GM12878 (cell line): ENCODE measurements at regions not wholly inside any gene's neighbourhood (a gene's known extent, or its start where the extent isn't known, plus 50 kb on each side); places are given as distances from the start of the nearest gene placed in this dataset.

ENCODE experiments used
- ATAC-seq: fragments of 200-7000 bp; cut with Tn5 transposase; 3 replicates; pipeline ENCODE4 v1.9.1; 2020; ENCODE audit warnings: mild to moderate bottlenecking, moderate library complexity
- BruUV-seq: library from RNA; stranded (reverse); fragments of 400-500 nt; replicated peaks from 2 replicates; lab custom pipeline; 2021; lab: Mats Ljungman, UMichigan
- CTCF ChIA-PET: fragments of 300-600 bp; sonication (Branson Sonifier 250); formaldehyde crosslinking; extraction: SDS; loops from one replicate; lab custom pipeline; 2021; ENCODE audit warnings: inconsistent platforms; lab: Yijun Ruan, JAX
- POLR2A ChIA-PET: fragments of 350-600 bp; formaldehyde crosslinking; extraction: SDS; loops from one replicate; lab custom pipeline; 2021; ENCODE audit warnings: inconsistent platforms; lab: Charles Lee
- RAD21 ChIA-PET: fragments of 300-600 bp; sonication (Branson Sonifier 250); formaldehyde crosslinking; loops from one replicate; lab custom pipeline; 2023; ENCODE audit warnings: antibody characterized with exemption; ENCODE audit not compliant: unreplicated experiment; lab: Charles Lee
- SMC1A ChIA-PET: fragments of 300-600 bp; sonication (Branson Sonifier 250); formaldehyde crosslinking; loops from one replicate; lab custom pipeline; 2023; ENCODE audit not compliant: unreplicated experiment, uncharacterized antibody; lab: Charles Lee
- DNase-seq: peaks from one replicate; pipeline ENCODE4 v3.0.0-alpha.2; 2011; ENCODE audit warnings: low read depth, low spot score
- FAIRE-seq: peaks from 3 replicates; lab custom pipeline; 2011; peaks lifted over from hg19 to GRCh38; lab: Jason Lieb, UNC
- H2AFZ ChIP-seq: 2 replicates; pipeline ENCODE4 v1.6.0; 2011; ENCODE audit warnings: low read depth, low read length, control low read depth; ENCODE audit not compliant: control insufficient read depth
- H3K27ac ChIP-seq: 2 replicates; pipeline ENCODE4 v1.5.1; 2011; ENCODE audit warnings: control low read depth; ENCODE audit not compliant: control insufficient read depth, insufficient read depth
- H3K27me3 ChIP-seq, 2 experiments: replicated peaks in 1 of 2; 2 replicates each; pipeline versions ENCODE4 v1.6.0 to v1.6.1; 2011; ENCODE audit warnings: low read length in 1 of 2; ENCODE audit not compliant: control insufficient read depth in 2 of 2, insufficient read depth in 2 of 2
- H3K36me3 ChIP-seq, 2 experiments: 2 replicates each; pipeline ENCODE4 v1.5.1; 2011; ENCODE audit warnings: low read length in 1 of 2; ENCODE audit not compliant: control insufficient read depth in 2 of 2, insufficient read depth in 2 of 2
- H3K4me1 ChIP-seq: 2 replicates; pipeline ENCODE4 v1.6.1; 2011; ENCODE audit warnings: mild to moderate bottlenecking, low read length, moderate library complexity, mixed read lengths; ENCODE audit not compliant: control insufficient read depth, insufficient read depth
- H3K4me2 ChIP-seq: 2 replicates; pipeline ENCODE4 v1.6.0; 2011; ENCODE audit warnings: control low read depth; ENCODE audit not compliant: control insufficient read depth, insufficient read depth
- H3K4me3 ChIP-seq: fragments of 200-600 bp; sonication (generic); 2 replicates; pipeline ENCODE4 v1.5.1; 2016
- H3K79me2 ChIP-seq: 2 replicates; pipeline ENCODE4 v1.6.0; 2011; ENCODE audit warnings: low read length; ENCODE audit not compliant: control insufficient read depth, insufficient read depth
- H3K9ac ChIP-seq: 2 replicates; pipeline ENCODE4 v1.8.0; 2011; ENCODE audit warnings: low read length, control low read depth, mixed read lengths; ENCODE audit not compliant: control insufficient read depth, insufficient read depth
- H3K9me3 ChIP-seq: replicated peaks from 3 replicates; pipeline ENCODE4 v1.5.1; 2011; ENCODE audit warnings: mild to moderate bottlenecking, low read length; ENCODE audit not compliant: control insufficient read depth, insufficient read depth
- H4K20me1 ChIP-seq: 2 replicates; pipeline ENCODE4 v1.6.0; 2011; ENCODE audit not compliant: control insufficient read depth, insufficient read depth
- BHLHE40 ChIP-seq, 2 experiments: fragments of 450-650 bp in 1 of 2; IDR thresholded peaks; 2 replicates each; pipeline ENCODE4 v1.6.1; 2011 to 2017; ENCODE audit warnings: low read depth in 2 of 2, borderline replicate concordance in 1 of 2, improper control_type of control experiment in 1 of 2, low read length in 1 of 2, mild to moderate bottlenecking in 1 of 2
- BRCA1 ChIP-seq: IDR thresholded peaks from 2 replicates; pipeline ENCODE4 v1.6.1; 2011; ENCODE audit warnings: low read depth, low read length, improper control_type of control experiment
- CBX3 ChIP-seq: fragments of 200-600 bp; sonication (generic); IDR thresholded peaks from 2 replicates; pipeline ENCODE4 v1.6.1; 2016; ENCODE audit warnings: low read depth, borderline replicate concordance
- CREB1 ChIP-seq: IDR thresholded peaks from 2 replicates; pipeline ENCODE4 v1.6.1; 2012; ENCODE audit warnings: low read depth, mild to moderate bottlenecking, inconsistent platforms
- KAT2A ChIP-seq: conservative IDR thresholded peaks from 2 replicates; pipeline ENCODE4 v1.6.1; 2011; ENCODE audit warnings: low read depth, low read length; ENCODE audit not compliant: control insufficient read depth
- MYB ChIP-seq: fragments of 150-350 bp; IDR thresholded peaks from 2 replicates; pipeline ENCODE4 v1.6.1; 2014; ENCODE audit warnings: mild to moderate bottlenecking, low read depth, low read length, borderline replicate concordance
- MYC ChIP-seq: IDR thresholded peaks from 2 replicates; pipeline ENCODE4 v1.6.1; 2011; ENCODE audit warnings: mild to moderate bottlenecking, low read length, moderate library complexity, inconsistent platforms; ENCODE audit not compliant: insufficient read depth, insufficient replicate concordance, insufficient read length, severe bottlenecking
- NBN ChIP-seq: fragments of 450-650 bp; IDR thresholded peaks from 2 replicates; pipeline ENCODE4 v1.6.1; 2016
- RAD21 ChIP-seq: IDR thresholded peaks from 2 replicates; pipeline ENCODE4 v1.6.1; 2011; ENCODE audit warnings: mild to moderate bottlenecking, low read depth, low read length, moderate library complexity; ENCODE audit not compliant: insufficient read depth
- SMC3 ChIP-seq: IDR thresholded peaks from 2 replicates; pipeline ENCODE4 v1.6.1; 2011; ENCODE audit warnings: low read length, improper control_type of control experiment, borderline replicate concordance
- ZNF274 ChIP-seq: IDR thresholded peaks from one replicate; pipeline ENCODE4 v1.8.0; 2011; ENCODE audit not compliant: insufficient read length, insufficient read depth
- ZSCAN29 ChIP-seq: fragments of 450-650 bp; IDR thresholded peaks from 2 replicates; pipeline ENCODE4 v1.6.1; 2017; ENCODE audit warnings: mild to moderate bottlenecking, moderate library complexity
- WGBS: methylation state at CpG from one replicate; pipeline ENCODE4 v1.1.6; 2016; ENCODE audit warnings: low lambda C conversion rate; ENCODE audit not compliant: insufficient replicate concordance, insufficient coverage; ENCODE audit errors: missing lambda C conversion rate; 5-methylcytosine and 5-hydroxymethylcytosine counted together
- in situ Hi-C: fragments of 300-500 bp; cut with MboI; formaldehyde crosslinking; loops from 9 replicates; pipeline ENCODE4 v1.14.3; 2018; ENCODE audit warnings: mixed read lengths
- intact Hi-C: fragments of 100-400 bp; cut with micrococcal nuclease; formaldehyde crosslinking; loops from one replicate; pipeline ENCODE4 v1.14.2; 2022; ENCODE audit not compliant: unreplicated experiment
- TF ChIP-seq, protein P1 (sequence below): IDR thresholded peaks from 2 replicates; pipeline ENCODE4 v1.6.1; 2012; ENCODE audit warnings: low read length, inconsistent platforms
- TF ChIP-seq, protein P2 (sequence below): fragments of 450-650 bp; conservative IDR thresholded peaks from 2 replicates; pipeline ENCODE4 v1.6.1; 2017; ENCODE audit warnings: mild to moderate bottlenecking, moderate library complexity

GRCh38 chr21:16577975-16578374 lies 848.2 kb downstream of the USP25 start:
- Histone ChIP-seq H3K4me2 (no peak overlapping the region), H4K20me1 (no peaks in the 10 kb centered on the region), H3K27ac (no peak overlapping the region), H3K4me1 (no peaks in the 10 kb centered on the region), H3K4me3 (no peak overlapping the region), H3K9me3 (no peaks in the 10 kb centered on the region), H3K36me3 (no peaks in the 10 kb centered on the region), H3K27me3 (no peaks in the 10 kb centered on the region), H2AFZ (no peak overlapping the region), H3K79me2 (no peaks in the 10 kb centered on the region), H3K9ac (no peak overlapping the region)
- no TSS peak for BruUV-seq
- ChIA-PET POLR2A (no interaction called here), RAD21 (no interaction called here), CTCF (no interaction called here), SMC1A (no interaction called here)
- WGBS, result 71% methylated on average over 1 of the region's 1 CpG
- no peak for FAIRE-seq
- in situ Hi-C loops, result no loop called here
- DNase-seq, result no peak
- no peak for ATAC-seq
- TF ChIP-seq, protein P1, sequence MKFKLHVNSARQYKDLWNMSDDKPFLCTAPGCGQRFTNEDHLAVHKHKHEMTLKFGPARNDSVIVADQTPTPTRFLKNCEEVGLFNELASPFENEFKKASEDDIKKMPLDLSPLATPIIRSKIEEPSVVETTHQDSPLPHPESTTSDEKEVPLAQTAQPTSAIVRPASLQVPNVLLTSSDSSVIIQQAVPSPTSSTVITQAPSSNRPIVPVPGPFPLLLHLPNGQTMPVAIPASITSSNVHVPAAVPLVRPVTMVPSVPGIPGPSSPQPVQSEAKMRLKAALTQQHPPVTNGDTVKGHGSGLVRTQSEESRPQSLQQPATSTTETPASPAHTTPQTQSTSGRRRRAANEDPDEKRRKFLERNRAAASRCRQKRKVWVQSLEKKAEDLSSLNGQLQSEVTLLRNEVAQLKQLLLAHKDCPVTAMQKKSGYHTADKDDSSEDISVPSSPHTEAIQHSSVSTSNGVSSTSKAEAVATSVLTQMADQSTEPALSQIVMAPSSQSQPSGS, result no peak
- TF ChIP-seq CBX3, result no peak
- no peak for TF ChIP-seq MYC
- no peak for TF ChIP-seq ZNF274
- no peak for TF ChIP-seq RAD21
- intact Hi-C loops, result no loop called here

GRCh38 chr21:16578912-16579311 lies 849.1 kb downstream of the USP25 start:
- FAIRE-seq (no peak), ATAC-seq (no peak), DNase-seq (no peak)
- SMC1A ChIA-PET, result no interaction called here
- Histone ChIP-seq H3K4me3 (no peak overlapping the region), H4K20me1 (no peaks in the 10 kb centered on the region), H3K27ac (no peak overlapping the region), H3K79me2 (no peaks in the 10 kb centered on the region), H3K27me3 (no peaks in the 10 kb centered on the region), H3K9ac (no peak overlapping the region), H3K9me3 (no peaks in the 10 kb centered on the region), H2AFZ (no peak overlapping the region), H3K36me3 (no peaks in the 10 kb centered on the region), H3K4me2 (no peak overlapping the region), H3K4me1 (no peaks in the 10 kb centered on the region)
- POLR2A ChIA-PET, result no interaction called here
- CTCF ChIA-PET, result no interaction called here
- RAD21 ChIA-PET, result no interaction called here
- intact Hi-C loops (no loop called here), in situ Hi-C loops (no loop called here)
- WGBS, result 2% methylated on average over 3 of the region's 3 CpGs
- BruUV-seq, result no TSS peak
- no peak for TF ChIP-seq NBN
- no peak for TF ChIP-seq KAT2A
- TF ChIP-seq ZSCAN29, result no peak
- TF ChIP-seq BRCA1, result no peak
- no peak for TF ChIP-seq SMC3
- TF ChIP-seq, protein P2, sequence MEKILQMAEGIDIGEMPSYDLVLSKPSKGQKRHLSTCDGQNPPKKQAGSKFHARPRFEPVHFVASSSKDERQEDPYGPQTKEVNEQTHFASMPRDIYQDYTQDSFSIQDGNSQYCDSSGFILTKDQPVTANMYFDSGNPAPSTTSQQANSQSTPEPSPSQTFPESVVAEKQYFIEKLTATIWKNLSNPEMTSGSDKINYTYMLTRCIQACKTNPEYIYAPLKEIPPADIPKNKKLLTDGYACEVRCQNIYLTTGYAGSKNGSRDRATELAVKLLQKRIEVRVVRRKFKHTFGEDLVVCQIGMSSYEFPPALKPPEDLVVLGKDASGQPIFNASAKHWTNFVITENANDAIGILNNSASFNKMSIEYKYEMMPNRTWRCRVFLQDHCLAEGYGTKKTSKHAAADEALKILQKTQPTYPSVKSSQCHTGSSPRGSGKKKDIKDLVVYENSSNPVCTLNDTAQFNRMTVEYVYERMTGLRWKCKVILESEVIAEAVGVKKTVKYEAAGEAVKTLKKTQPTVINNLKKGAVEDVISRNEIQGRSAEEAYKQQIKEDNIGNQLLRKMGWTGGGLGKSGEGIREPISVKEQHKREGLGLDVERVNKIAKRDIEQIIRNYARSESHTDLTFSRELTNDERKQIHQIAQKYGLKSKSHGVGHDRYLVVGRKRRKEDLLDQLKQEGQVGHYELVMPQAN, result no peak
- no peak for TF ChIP-seq MYB
- TF ChIP-seq BHLHE40 (IDR thresholded peaks at IDR 0.05; ENCODE audit: borderline replicate concordance in 1 of 2, low read depth in 2 of 2, low read length in 1 of 2), result no peak
- TF ChIP-seq CREB1, result no peak
- TF ChIP-seq, protein P1, result no peak
